Adipocyte (in vitro differentiated cells): ENCODE measurements at regions not wholly inside any gene's neighbourhood (a gene's known extent, or its start where the extent isn't known, plus 50 kb on each side); places are given as distances from the start of the nearest gene placed in this dataset.
"Not testable (repeated sequence)": the region's sequence is repeated elsewhere in the genome, so short reads cannot be mapped to it uniquely, and the experiment has no call there.

Experiments
- DNase-seq: peaks from one replicate; pipeline ENCODE4 v3.0.0-alpha.2; 2015; ENCODE audit warnings: low read depth
- H3K27me3 ChIP-seq: replicated peaks from 2 replicates; pipeline ENCODE4 v1.7.0; 2013; ENCODE audit warnings: mild to moderate bottlenecking, low read length, moderate library complexity; ENCODE audit not compliant: control insufficient read depth, insufficient read depth
- H3K36me3 ChIP-seq: 2 replicates; pipeline ENCODE4 v1.7.0; 2013; ENCODE audit warnings: low read length, mild to moderate bottlenecking, moderate library complexity; ENCODE audit not compliant: control insufficient read depth, insufficient read depth, severe bottlenecking
- H3K4me1 ChIP-seq: 2 replicates; pipeline ENCODE4 v1.7.0; 2013; ENCODE audit warnings: mild to moderate bottlenecking, low read length, moderate library complexity; ENCODE audit not compliant: control insufficient read depth, insufficient read depth
- H3K4me3 ChIP-seq: 2 replicates; pipeline ENCODE4 v1.7.0; 2013; ENCODE audit warnings: mild to moderate bottlenecking, low read length, moderate library complexity
- H3K9ac ChIP-seq: 2 replicates; pipeline ENCODE4 v1.7.0; 2013; ENCODE audit warnings: mild to moderate bottlenecking, low read length, moderate library complexity
- H3K9me3 ChIP-seq: 2 replicates; pipeline ENCODE4 v1.7.0; 2013; ENCODE audit warnings: mild to moderate bottlenecking, low read length, moderate library complexity; ENCODE audit not compliant: control insufficient read depth

DNA sequence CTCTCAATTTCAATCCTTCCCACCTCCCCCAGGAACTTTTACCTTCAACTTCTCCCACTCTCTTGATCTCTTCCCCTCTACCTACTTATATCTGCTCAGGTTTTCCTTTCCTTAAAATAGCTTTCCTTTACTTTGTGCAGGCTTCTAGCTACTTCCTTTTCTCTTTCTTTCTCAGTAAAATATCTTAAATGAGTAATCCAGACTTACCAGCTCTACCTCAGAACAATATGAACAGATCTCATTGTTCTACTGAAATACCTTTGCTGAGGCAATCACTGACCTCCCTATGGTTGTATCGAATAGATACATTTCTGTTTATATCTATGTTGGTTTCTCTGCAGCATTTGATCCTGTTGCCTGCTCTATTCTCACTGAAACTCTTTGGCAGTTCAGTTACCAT lies 86.7 kb upstream of the WDR44 start:
- Histone ChIP-seq H3K4me1 (no peaks in the 10 kb centered on the region), H3K9me3 (no peaks in the 10 kb centered on the region), H3K9ac (no peak overlapping the region), H3K4me3 (no peak overlapping the region), H3K36me3 (no peaks in the 10 kb centered on the region), H3K27me3 (peaks cover 22% of the 10 kb centered on the region)
- no peak for DNase-seq

GRCh38 chrX:118261151-118261550 lies 84.8 kb upstream of the WDR44 start:
- Histone ChIP-seq H3K4me3 (no peak overlapping the region), H3K9me3 (no peaks in the 10 kb centered on the region), H3K4me1 (no peaks in the 10 kb centered on the region), H3K36me3 (no peaks in the 10 kb centered on the region), H3K9ac (no peak overlapping the region), H3K27me3 (peaks cover 22% of the 10 kb centered on the region)
- no peak for DNase-seq

DNA sequence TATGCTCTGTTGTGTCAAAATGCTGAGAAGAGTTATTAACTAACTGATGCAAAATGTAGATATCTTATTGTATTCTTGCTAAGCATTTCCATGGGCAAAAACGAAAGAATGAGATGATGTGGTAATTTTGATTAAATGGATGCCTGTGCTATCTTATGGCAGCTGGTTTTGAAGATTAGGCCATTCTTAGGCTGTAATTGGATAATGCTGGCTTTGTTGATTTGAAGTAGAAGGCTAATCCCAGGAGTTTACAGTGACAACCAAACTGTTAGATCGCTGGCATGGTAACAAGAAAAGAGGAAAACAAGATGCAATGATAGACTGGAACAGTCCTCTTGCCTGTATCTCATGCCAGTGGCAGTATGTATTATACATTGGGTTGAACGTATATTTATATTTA lies 74.1 kb upstream of the WDR44 start:
- Histone ChIP-seq H3K9me3 (no peaks in the 10 kb centered on the region), H3K4me1 (no peaks in the 10 kb centered on the region), H3K27me3 (no peaks in the 10 kb centered on the region), H3K9ac (no peak overlapping the region), H3K4me3 (no peak overlapping the region), H3K36me3 (no peaks in the 10 kb centered on the region)
- DNase-seq, result peak; percentile 5

- no peaks in the 10 kb centered on the region for H3K4me1 ChIP-seq
- no peaks in the 10 kb centered on the region for H3K27me3 ChIP-seq
- no peak overlapping the region for H3K9ac ChIP-seq
- no peak overlapping the region for H3K4me3 ChIP-seq
- peak; percentile 51 for DNase-seq
- H3K36me3 ChIP-seq, result no peaks in the 10 kb centered on the region
- no peaks in the 10 kb centered on the region for H3K9me3 ChIP-seq
Observed at GRCh38 chrX:118272242-118272641, 73.7 kb upstream of the WDR44 start.

DNA sequence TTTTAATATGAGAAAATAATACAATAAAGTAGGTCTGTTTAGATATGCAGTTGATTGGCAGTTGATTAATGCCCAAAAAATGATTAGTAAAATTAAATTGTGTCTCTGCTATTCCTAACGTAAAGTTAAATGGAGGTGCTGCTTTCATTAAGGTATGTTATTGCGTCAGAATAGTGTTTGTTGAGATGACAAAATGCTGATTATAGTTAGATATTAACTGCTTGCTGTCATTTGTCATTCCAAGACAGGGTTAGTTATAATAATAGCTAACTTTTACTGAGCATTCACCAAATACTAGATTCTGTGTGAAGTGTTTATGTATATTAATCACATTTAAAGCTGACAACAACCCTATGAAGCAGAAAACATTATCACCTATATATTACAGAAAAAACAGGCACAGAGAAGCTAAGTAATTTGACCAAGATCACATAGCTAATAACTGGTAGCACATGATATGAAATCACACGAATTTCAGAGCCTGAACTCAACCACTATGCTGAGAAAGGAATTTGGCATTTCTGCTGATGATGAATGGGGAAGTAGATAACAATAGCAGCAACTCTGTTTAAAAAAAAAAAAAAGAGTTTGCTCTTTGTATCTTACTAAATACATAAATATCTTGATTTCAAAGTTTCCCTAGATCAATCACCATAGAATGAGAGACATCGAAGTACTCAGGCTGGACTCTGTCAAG lies 59.7 kb upstream of the WDR44 start:
- DNase-seq, result peak; percentile 9

DNA sequence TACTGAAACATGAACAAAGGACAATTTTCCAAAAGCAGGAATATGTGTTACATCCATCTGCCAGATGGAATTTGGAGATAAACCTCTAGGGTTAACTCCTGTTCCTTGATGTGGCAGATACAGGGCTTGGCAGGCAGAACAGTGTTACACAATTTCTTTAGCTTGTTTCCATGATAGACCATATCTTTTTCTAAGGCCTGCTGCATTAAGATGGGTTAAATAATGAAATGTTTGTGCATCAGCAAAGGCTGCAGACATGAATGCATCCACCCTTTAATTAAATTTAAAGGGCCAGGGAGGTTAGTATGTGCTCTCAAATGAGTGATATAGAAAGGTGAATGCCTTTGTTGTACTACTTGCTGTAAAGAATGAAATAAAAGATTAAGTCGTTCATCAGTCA lies 50.1 kb upstream of the WDR44 start:
- peaks cover 13% of the 10 kb centered on the region for H3K9me3 ChIP-seq
- H3K27me3 ChIP-seq, H3K36me3 ChIP-seq, H3K4me3 ChIP-seq, DNase-seq, H3K9ac ChIP-seq, H3K4me1 ChIP-seq: not testable (repeated sequence)

More for the DNA sequence above, 59.7 kb upstream of the WDR44 start:
- H3K36me3 ChIP-seq, result no peaks in the 10 kb centered on the region
- H3K4me3 ChIP-seq, result no peak overlapping the region
- H3K9ac ChIP-seq, result no peak overlapping the region
- no peaks in the 10 kb centered on the region for H3K4me1 ChIP-seq
- H3K9me3 ChIP-seq, result no peaks in the 10 kb centered on the region
- H3K27me3 ChIP-seq, result peaks cover 10% of the 10 kb centered on the region
